ENCODE measurements at regions not wholly inside any gene's neighbourhood (a gene's known extent, or its start where the extent isn't known, plus 50 kb on each side); places are given as distances from the start of the nearest gene placed in this dataset.
"Not testable (repeated sequence)": the region's sequence is repeated elsewhere in the genome, so short reads cannot be mapped to it uniquely, and the experiment has no call there.

DNA sequence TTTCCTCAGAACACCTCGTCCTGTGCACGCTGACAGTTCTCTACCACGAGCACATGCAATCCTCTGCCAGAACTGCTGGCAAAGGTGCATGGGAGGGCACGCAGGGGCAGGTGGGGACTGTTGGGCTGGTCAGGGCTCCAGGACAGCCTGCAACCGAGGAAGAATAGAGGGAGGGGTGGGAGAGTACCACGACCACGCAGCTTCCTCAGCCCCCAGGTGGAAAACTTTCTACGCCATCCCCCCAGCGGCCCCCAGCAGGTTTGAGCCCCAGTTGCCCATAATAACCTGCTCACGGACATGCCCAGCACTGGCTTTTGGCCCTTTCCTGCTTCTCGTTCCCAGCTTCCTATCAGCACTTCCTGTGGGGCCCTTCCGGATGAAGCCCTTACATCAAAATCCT is 199.3 kb downstream of the C16orf95 start:
- FAIRE-seq: no peak

DNA sequence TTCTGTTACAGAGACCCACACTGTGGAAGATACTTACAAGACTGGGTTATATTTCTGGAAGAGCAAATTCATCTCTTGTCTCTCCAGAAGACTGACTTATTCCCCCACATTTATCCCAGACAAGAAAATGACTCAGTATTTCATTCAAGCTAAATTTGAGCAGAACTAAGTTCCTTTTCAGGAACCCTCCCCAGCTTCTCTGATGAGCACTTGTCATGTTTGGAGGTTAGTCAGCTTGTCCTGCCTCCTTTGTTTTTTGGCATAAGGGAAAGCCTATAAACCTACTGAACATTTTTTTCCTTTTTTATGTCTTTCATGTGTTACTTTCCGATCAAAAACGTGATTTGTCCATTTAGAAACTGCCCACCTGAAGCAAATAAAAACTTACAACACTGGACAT is 198.0 kb downstream of the C16orf95 start:
- no peak for FAIRE-seq

DNA sequence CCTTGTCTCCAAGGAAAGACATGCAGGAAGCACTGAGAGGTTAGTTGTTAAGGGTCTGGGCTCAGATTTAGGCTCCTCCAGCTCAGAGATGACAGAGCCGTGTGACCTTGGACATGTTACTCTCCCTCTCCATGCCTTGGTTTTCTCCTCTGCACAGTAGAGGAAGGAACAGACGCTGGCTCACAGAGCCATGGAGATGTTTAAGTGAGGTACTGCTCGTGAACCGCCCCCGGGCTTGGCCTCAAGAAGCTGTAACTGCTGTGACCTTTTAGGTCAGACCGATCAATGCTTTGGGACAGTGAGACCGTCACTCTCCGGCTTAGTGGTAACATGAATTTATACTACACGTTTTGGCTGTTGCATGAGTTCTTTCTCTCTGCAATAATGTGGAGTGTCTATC is 197.4 kb downstream of the C16orf95 start:
- no peak for FAIRE-seq

- no peak for FAIRE-seq
Measured at GRCh38 chr16:87121816-87122215, 195.4 kb downstream of the C16orf95 start.

DNA sequence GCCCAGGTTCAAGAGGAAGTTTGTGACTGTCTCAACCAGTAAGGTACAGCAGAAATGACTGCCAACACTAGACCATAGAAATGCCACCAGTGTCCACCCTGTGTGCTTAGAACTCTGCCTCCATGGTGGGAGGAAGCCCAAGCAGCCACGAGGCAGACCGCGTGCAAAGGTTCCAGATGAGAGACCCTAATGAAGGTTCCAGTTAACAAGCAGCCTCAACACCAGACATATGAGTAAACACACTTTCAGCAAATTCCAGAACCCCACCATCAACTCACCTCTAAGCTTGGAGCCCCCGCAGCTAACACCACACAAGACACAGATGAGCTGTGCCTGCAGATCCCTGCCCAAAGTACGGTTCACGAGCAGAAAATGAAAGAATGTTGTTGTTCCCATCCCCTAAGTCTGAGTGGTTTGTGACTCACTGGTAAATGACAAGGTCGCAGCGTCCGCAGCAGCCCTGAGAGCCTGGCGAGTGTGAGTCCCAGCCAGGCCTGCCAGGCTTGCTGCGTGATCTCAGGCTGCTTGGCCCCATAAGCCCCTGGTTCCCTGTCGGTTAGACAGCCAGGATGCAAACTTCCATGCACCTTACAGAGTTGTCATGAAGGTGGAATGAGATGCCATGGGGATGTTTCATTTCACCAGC is 193.7 kb downstream of the C16orf95 start:
- FAIRE-seq: no peak

- not testable (repeated sequence) for FAIRE-seq
Measured at GRCh38 chr16:87124405-87124804, 192.8 kb downstream of the C16orf95 start.

GRCh38 chr16:87125206-87126155 is 191.7 kb downstream of the C16orf95 start:
- FAIRE-seq: no peak

- FAIRE-seq: no peak
Measured at GRCh38 chr16:87126403-87127025, 190.7 kb downstream of the C16orf95 start.

- FAIRE-seq: no peak
Measured at GRCh38 chr16:87127061-87127765, 190.0 kb downstream of the C16orf95 start.

GRCh38 chr16:87127766-87128147 is 189.4 kb downstream of the C16orf95 start:
- no peak for FAIRE-seq

DNA sequence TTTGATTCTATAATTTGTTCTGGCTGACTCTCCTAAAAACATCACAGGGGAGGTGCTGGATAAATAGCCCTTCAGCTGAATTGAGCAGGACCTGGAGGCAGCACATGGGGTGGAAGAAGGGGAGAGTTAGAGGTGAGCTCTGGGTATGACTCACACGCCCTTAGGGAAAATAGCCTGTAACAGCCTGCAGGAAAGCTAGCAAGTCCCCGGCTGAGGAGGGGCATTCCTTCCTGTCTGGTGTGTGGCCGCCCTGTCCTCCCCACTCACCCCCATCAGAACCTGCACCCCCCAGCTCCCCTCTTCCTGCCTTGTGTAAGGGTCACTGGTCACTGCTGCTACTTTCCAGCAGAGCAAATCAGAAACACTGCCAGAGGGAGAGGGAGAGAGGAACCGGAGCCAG is 187.4 kb downstream of the C16orf95 start:
- no peak for FAIRE-seq

DNA sequence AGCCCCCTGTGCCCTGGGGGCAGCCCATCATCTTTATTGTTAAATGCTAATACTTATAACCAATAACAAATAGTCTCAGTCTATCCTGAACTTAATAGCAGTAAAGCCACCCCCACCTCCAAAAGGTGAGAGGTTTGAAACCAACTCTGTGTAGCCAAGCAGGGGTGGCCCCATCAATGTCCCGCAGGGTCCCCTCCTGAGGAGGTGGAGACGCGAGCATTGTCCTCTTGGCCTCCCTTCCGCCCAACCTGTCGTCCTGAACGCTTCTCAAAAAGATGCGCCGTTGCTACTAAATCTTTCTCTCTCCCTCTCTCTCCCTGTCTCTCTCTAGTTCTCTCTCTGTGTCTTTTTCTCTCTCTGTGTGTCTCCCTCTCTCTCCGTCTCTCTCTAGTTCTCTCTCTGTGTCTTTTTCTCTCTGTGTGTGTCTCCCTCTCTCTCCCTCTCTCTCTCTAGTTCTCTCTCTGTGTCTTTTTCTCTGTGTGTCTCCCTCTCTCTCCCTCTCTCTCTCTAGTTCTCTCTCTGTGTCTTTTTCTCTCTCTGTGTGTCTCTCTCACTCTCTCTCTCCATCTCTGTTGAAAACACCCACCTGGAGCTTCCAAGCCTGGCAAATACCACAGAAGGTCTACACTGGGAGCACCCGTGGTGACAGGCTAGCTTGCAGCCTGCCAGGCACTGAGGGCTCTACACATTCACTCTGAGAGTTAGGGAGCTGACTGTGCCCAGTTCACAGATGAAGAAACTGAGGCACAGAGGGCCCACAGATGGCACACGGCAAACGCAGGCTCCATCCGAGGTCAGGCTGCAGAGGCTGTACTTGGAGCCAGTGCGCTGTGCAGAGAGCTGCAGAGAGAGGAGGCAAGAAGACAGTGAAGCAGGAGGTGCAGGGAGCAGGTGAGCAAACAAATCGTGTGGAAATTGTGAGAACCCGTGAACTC is 185.9 kb downstream of the C16orf95 start:
- FAIRE-seq: no peak

- no peak for FAIRE-seq
Measured at GRCh38 chr16:87131996-87132345, 185.2 kb downstream of the C16orf95 start.

DNA sequence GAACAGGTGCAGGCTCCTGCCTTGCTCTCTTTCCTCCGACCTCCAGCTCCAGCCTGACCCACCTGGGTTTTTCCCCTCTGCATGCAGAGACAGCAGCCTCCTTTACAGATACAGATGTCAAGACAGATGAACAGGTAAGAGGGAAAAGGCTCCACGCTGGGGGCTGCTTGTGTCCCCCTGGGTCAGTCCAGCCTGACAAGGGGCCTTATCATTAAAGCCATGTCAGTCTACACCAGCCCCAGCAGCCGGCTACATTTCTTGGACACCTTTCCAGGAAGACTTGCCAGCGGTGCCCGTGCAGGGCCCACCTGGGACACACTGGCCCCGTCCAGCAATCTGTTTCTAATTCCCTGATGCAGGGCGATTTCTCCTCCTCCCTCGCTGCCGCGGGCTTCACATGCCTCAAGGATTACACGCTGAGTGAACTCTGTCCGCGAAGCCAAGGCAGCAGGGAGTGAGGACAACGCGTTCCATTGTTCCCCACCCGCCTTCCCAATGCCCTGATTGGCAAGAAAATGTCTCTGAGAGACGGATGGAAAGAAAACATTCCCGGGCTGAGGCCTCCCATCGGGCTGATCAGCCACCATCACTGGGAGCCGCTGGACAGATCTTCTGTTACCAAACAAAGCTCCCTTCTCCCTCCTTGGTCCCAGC is 184.7 kb downstream of the C16orf95 start:
- FAIRE-seq: no peak

- no peak for FAIRE-seq
Measured at GRCh38 chr16:87133112-87133850, 183.9 kb downstream of the C16orf95 start.

GRCh38 chr16:87133966-87134627 is 183.1 kb downstream of the C16orf95 start:
- no peak for FAIRE-seq

- no peak for FAIRE-seq
Measured at GRCh38 chr16:87134628-87134995, 182.6 kb downstream of the C16orf95 start.

DNA sequence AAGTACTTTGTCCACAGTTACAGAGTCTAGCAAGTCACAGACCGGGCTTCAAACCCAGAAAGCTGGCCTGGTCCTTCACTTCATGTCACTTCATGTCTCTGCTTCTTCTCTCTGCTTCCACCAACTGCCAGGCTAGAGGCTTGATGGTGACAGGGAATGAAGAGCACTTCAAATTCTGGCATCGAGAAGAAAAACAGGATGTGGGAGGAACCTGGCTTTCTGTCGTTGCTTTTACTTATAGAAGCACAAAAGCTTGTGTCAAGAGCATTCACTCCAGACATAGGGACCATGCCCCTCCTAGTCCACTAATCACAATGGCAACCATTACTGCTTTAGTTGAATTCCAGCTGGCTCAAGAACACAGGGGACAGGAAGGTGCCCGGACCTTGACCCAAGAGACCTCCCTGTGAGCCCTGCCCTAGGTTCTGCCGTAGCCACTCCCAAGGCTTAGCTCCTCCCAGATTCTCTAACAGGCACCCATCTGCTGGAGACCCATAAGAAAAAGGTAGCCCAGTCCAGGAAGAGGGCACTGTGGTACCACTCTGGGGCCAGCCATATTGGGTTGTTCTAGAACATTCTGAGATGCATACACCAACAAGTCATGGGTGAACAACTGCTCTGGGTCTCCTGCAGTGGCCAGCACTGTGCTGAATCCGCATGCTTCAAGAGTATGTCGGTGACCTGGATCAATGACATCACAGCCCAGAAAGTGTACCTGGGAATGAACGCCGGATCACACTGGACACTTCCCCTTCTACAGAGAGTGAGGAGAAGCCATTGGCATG is 181.8 kb downstream of the C16orf95 start:
- FAIRE-seq: no peak

- FAIRE-seq: no peak
Measured at GRCh38 chr16:87138316-87138715, 178.9 kb downstream of the C16orf95 start.
